ENCODE measurements at regions not wholly inside any gene's neighbourhood (a gene's known extent, or its start where the extent isn't known, plus 50 kb on each side); places are given as distances from the start of the nearest gene placed in this dataset.
"Not testable (repeated sequence)": the region's sequence is repeated elsewhere in the genome, so short reads cannot be mapped to it uniquely, and the experiment has no call there.

DNA sequence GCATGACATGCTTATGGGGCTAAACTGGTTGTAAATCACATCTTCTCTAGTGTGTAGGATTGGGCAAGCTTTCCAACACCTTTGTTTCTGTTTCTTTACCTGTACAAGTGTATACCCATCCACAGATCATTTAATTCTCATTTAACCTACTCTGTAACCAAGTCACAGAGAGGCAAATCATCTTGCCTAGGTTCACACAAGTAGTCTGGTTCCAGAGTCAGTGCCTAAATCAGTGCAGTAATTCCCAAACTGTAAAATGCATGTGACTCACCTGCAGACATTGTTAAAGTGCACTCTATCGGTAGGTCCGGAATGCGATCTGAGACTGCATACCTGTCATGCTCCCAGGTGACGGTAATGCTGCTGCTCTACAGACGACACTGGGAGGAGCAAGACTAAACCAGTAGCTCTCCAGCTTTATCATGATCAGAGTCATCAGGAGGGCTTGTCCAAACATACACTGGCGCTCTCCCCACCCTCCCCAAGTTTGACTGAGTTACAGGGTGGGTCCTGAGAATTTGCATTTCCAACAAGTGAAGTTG lies 107.9 kb upstream of the FREM1 start:
- Mint-ChIP-seq H3K9me3 (no peaks in the 10 kb centered on the region), H3K27ac (no peak overlapping the region), H3K4me3 (no peak overlapping the region), H3K36me3 (ENCODE audit: low read depth) (no peaks in the 10 kb centered on the region), H3K27me3 (ENCODE audit: low read depth) (no peaks in the 10 kb centered on the region), H3K4me1 (ENCODE audit: low read depth) (no peaks in the 10 kb centered on the region)
- CTCF ChIA-PET = no interaction called here
- DNase-seq = no peak
- intact Hi-C loops (cut with micrococcal nuclease) = no loop called here

DNA sequence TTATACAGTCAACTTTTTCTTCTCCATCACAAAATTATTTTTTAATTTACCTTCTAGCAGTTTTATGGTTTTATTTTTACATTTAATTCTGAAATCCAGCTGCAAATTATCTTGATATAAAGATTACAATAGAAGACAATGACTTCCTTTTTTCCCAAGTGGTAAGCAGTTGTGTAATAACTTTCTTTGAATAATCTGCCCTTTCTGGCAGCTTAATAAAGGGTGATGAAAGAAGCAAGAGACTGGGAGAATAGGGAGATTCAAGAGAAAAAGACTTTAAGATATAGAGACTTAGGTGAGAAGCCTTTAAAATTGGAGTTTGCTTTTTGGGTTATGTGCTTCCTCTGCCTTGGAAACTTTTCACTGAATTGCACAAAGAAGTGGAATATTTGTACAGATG lies 100.4 kb upstream of the FREM1 start:
- H3K9me3 Mint-ChIP-seq = no peaks in the 10 kb centered on the region
- no peaks in the 10 kb centered on the region for H3K36me3 Mint-ChIP-seq (ENCODE audit: low read depth)
- DNase-seq = no peak
- H3K27me3 Mint-ChIP-seq (ENCODE audit: low read depth) = no peaks in the 10 kb centered on the region
- no peak overlapping the region for H3K27ac Mint-ChIP-seq
- no peak overlapping the region for H3K4me3 Mint-ChIP-seq
- CTCF ChIA-PET = no interaction called here
- intact Hi-C loops (cut with micrococcal nuclease) = no loop called here
- peaks cover 4% of the 10 kb centered on the region for H3K4me1 Mint-ChIP-seq (ENCODE audit: low read depth)

DNA sequence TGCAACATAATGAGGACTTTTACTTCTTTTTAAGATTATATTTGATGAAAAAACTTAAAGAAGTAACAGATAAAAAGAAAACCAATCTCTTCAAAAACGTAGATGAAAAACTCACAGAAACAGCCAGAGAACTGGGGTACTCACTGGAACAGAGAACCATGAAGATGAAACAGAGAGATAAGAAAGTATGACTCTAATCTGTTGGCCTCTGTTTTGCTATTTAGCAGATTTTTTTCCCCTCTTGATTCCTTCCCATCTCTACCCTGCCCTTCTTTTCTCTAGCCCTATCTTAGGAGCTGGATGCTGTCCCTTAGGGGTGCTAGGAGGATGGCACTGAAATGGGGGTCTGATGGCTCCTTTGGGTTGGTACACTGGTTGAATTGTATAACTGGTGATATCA lies 97.5 kb upstream of the FREM1 start:
- Mint-ChIP-seq H3K4me1 (ENCODE audit: low read depth) (peaks cover 4% of the 10 kb centered on the region), H3K4me3 (no peak overlapping the region), H3K27ac (no peak overlapping the region), H3K27me3 (ENCODE audit: low read depth) (no peaks in the 10 kb centered on the region), H3K36me3 (ENCODE audit: low read depth) (no peaks in the 10 kb centered on the region), H3K9me3 (no peaks in the 10 kb centered on the region)
- CTCF ChIA-PET = no interaction called here
- DNase-seq = no peak
- intact Hi-C loops (cut with micrococcal nuclease) = no loop called here

DNA sequence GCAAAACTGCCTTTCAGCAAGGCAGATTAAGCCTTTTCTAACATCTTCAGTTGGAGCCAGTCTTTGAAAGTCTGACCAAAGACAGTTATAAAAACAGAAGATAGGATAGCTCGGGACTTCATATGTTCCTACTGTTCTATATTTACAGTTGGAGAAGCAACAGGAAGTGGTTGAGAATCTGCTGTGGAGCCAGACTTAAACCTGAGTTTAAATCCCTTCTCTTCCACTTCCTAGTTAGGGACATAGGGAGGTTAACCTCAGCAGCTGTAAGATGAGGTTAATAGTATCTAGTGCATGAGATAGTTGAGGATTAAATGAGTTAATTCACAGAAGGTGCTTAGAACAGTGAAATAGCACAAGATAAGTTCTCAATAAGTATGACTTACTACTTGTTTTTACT lies 84.5 kb upstream of the FREM1 start:
- H3K9me3 Mint-ChIP-seq = peaks cover 2% of the 10 kb centered on the region
- intact Hi-C loops (cut with micrococcal nuclease) = loop anchor here (1.0 to 5.0 kb wide), 5 partner anchors 35 to 518 kb away; partner anchors contain the start of genes PSIP1 and SNAPC3
- H3K36me3 Mint-ChIP-seq (ENCODE audit: low read depth) = no peaks in the 10 kb centered on the region
- DNase-seq = no peak
- peaks cover 28% of the 10 kb centered on the region for H3K4me1 Mint-ChIP-seq (ENCODE audit: low read depth)
- CTCF ChIA-PET = no interaction called here
- H3K27ac Mint-ChIP-seq = no peak overlapping the region
- no peaks in the 10 kb centered on the region for H3K27me3 Mint-ChIP-seq (ENCODE audit: low read depth)
- H3K4me3 Mint-ChIP-seq = no peak overlapping the region

DNA sequence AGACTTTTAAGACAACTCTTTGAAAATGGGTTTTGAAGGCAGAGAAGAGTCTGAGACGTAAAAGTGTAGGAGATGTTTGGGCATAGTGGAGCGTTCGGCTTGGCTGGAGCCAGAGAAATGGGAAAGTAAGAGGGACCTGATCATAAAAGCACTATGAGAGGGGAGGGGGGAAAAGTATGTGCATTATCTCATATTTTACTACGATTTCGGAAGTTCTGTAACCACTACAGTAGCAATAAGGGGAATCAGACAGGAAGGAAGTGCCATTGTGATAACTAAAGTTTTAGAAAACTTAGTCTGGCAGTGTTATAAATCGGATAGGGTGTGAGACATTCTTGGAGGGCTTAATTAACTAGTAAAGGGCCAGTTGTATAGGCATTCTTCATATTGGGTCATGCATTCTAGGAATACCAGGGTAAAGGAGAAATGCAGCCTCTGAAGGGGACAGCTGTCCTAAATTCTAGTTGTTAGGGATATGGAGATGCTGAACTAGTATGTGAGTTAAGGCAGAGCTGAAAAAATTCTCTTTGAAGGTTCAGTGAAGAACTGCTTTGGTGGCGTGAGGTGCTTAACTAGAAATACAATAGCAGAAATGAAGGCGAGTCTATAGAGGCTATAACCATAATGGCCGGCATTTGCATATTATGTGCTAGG lies 83.8 kb upstream of the FREM1 start:
- no peak for DNase-seq
- peak overlapping the region; percentile 74 for H3K27ac Mint-ChIP-seq
- peaks cover 2% of the 10 kb centered on the region for H3K9me3 Mint-ChIP-seq
- H3K27me3 Mint-ChIP-seq (ENCODE audit: low read depth) = no peaks in the 10 kb centered on the region
- peak overlapping the region; percentile 76 for H3K4me3 Mint-ChIP-seq
- peaks cover 28% of the 10 kb centered on the region for H3K4me1 Mint-ChIP-seq (ENCODE audit: low read depth)
- intact Hi-C loops (cut with micrococcal nuclease) = loop anchor here (1.0 to 5.0 kb wide), 6 partner anchors 35 to 671 kb away; partner anchors contain the start of genes CCDC171, PSIP1 and SNAPC3
- CTCF ChIA-PET = no interaction called here
- H3K36me3 Mint-ChIP-seq (ENCODE audit: low read depth) = no peaks in the 10 kb centered on the region

DNA sequence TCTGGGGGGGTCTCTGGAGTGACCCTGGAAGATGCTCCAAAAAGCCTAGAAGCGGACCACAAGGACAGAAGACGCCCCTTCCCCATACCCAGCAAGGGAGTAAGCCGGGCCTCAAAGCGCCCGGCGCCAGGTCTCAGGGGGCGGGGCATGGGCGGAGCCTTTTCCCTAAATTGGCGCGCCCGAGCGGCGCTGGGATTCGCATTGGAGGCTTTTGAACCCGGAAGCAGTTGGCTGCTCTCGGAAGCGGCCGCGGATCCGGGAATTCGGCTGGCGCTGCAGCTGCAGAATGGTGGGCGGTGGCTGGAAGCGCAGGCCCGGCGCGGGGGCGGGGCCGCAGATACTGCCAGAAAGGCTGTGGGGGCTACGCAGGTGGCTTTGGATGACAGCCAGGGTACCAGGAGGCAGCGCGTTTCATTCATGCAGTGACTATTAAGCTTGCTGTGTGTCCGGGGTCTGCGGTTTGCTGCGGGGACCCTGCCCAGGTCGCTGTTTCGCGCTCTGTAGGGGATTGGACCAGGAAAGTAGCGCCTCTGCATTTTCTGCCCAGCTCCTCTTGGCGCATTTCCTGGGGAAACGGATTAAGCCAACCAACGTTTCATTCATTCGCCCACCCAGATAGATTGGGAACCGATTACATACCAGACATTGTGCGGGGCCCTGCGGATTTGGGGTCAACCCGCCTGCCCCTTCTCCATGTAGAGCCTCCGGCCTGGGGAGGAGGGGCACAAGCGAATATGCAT lies 83.0 kb upstream of the FREM1 start:
- Mint-ChIP-seq H3K27ac (peak overlapping the region; percentile 74), H3K4me1 (ENCODE audit: low read depth) (peaks cover 30% of the 10 kb centered on the region), H3K27me3 (ENCODE audit: low read depth) (no peaks in the 10 kb centered on the region), H3K9me3 (peaks cover 2% of the 10 kb centered on the region), H3K36me3 (ENCODE audit: low read depth) (no peaks in the 10 kb centered on the region), H3K4me3 (peak overlapping the region; percentile 76)
- peak; percentile 76 for DNase-seq
- CTCF ChIA-PET = no interaction called here
- intact Hi-C loops (cut with micrococcal nuclease) = loop anchor here (2.0 to 5.0 kb wide), 4 partner anchors 304 to 670 kb away; partner anchors contain the start of genes CCDC171 and PSIP1

DNA sequence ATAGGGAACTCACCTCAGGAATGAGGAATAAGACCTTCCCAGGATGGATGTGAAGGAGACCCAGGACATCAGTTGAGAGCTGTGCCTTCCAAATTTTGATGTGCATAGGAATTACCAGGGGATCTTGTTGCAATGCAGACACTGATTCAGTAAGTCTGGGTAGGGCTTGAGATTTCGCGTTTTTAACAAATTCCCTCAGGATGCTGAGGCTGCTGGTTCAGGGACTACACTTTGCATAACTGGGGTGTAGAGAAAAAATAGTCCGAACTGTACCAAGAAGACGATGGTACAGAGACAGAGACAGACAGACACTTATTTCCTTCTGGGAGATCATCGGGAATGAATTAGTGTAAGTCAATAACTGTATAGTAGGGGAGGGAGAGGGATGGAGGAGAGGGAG lies 82.3 kb upstream of the FREM1 start:
- H3K27me3 Mint-ChIP-seq (ENCODE audit: low read depth) = no peaks in the 10 kb centered on the region
- no peak overlapping the region for H3K27ac Mint-ChIP-seq
- peaks cover 36% of the 10 kb centered on the region for H3K4me1 Mint-ChIP-seq (ENCODE audit: low read depth)
- CTCF ChIA-PET = no interaction called here
- H3K9me3 Mint-ChIP-seq = peaks cover 2% of the 10 kb centered on the region
- H3K36me3 Mint-ChIP-seq (ENCODE audit: low read depth) = no peaks in the 10 kb centered on the region
- intact Hi-C loops (cut with micrococcal nuclease) = loop anchor here (2.0 to 5.0 kb wide), 4 partner anchors 305 to 670 kb away; partner anchors contain the start of genes CCDC171 and PSIP1
- no peak for DNase-seq
- peak overlapping the region; percentile 76 for H3K4me3 Mint-ChIP-seq

DNA sequence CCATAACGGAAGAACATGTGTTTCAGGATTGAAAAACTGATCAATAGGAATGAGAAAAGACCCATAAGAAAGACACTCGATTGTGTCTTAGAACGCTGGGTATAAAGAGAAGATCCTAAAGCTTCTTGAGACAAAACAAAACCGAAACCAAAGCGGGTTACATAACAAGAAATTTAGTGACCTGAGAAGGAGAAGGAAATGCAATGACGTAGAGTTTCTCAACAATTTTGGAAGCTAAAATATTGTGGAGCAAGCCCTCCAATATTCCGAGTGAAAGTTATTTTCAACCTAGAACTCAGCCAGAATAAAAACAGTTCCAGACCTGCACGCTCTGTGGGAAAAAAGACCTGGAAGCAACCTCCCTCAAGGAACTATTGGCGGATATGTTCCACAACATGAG lies 81.9 kb upstream of the FREM1 start:
- intact Hi-C loops (cut with micrococcal nuclease) = loop anchor here (2.0 to 5.0 kb wide), 4 partner anchors 305 to 669 kb away; partner anchors contain the start of genes CCDC171 and PSIP1
- peak overlapping the region; percentile 76 for H3K4me3 Mint-ChIP-seq
- H3K9me3 Mint-ChIP-seq = peaks cover 2% of the 10 kb centered on the region
- DNase-seq = no peak
- H3K27me3 Mint-ChIP-seq (ENCODE audit: low read depth) = no peaks in the 10 kb centered on the region
- CTCF ChIA-PET = no interaction called here
- H3K4me1 Mint-ChIP-seq (ENCODE audit: low read depth) = peaks cover 36% of the 10 kb centered on the region
- no peaks in the 10 kb centered on the region for H3K36me3 Mint-ChIP-seq (ENCODE audit: low read depth)
- no peak overlapping the region for H3K27ac Mint-ChIP-seq

DNA sequence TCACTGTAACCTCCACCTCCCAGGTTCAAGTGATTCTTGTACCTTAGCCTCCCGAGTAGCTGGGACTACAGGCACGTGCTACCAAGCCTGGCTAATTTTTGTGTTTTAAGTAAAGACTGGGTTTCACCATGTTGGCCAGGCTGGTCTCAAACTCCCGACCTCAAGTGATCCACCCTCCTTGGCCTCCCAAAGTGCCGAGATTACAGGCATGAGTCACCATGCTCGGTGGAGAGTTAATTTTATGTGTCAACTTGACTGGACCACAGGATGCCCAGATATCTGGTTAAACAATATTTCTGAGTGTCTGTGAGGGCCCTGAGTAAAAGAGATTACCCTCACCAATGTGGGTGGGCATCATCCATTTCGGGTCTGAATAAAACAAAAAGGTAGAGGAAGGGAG lies 80.4 kb upstream of the FREM1 start:
- H3K27me3 Mint-ChIP-seq (ENCODE audit: low read depth); H3K27ac Mint-ChIP-seq; H3K36me3 Mint-ChIP-seq (ENCODE audit: low read depth); CTCF ChIA-PET; DNase-seq; H3K9me3 Mint-ChIP-seq; H3K4me3 Mint-ChIP-seq: not testable (repeated sequence)
- intact Hi-C loops (cut with micrococcal nuclease) = loop anchor here (5.0 kb wide), 2 partner anchors 307 to 522 kb away; partner anchors contain the start of gene PSIP1
- peaks cover 36% of the 10 kb centered on the region for H3K4me1 Mint-ChIP-seq (ENCODE audit: low read depth)

DNA sequence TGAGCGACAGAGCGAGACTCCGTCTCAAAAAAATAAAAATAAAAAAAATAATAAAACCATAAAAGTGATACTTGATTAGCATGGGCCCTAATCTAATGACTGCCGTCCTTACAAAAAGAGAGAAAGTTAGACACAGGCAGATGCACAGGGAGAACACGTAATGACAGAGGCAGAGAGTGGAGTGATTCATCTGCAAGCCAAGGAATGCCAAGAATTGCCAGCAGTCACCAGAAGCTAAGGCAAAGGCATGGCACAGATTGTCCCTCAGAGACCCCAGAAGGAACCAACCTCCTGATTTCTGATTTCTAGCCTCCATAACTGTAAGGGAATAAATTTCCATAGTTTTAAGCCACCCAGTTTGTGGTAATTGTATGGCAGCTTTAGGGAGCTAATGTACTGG lies 79.6 kb upstream of the FREM1 start:
- Mint-ChIP-seq H3K27ac (no peak overlapping the region), H3K4me1 (ENCODE audit: low read depth) (peaks cover 36% of the 10 kb centered on the region), H3K9me3 (peaks cover 2% of the 10 kb centered on the region), H3K27me3 (ENCODE audit: low read depth) (no peaks in the 10 kb centered on the region), H3K36me3 (ENCODE audit: low read depth) (no peaks in the 10 kb centered on the region), H3K4me3 (no peak overlapping the region)
- CTCF ChIA-PET = no interaction called here
- no peak for DNase-seq
- intact Hi-C loops (cut with micrococcal nuclease) = loop anchor here (5.0 kb wide), 2 partner anchors 307 to 522 kb away; partner anchors contain the start of gene PSIP1

DNA sequence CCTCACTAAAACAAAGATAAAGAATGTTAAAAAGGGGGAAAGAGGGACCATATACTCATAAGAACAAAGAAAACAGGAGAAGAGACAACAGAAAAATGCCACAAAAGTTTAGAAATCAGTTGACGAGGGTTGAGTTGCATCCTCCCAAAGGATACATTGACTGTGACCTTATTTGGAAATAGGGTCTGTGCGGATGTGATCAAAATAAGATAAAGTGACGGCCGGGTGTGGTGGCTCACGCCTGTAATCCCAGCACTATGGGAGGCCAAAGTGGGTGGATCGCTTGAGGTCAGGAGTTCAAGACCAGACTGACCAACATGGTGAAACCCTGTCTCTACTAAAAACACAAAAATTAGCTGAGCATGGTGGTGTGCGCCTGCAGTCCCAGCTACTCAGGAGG lies 79.1 kb upstream of the FREM1 start:
- intact Hi-C loops (cut with micrococcal nuclease); DNase-seq; CTCF ChIA-PET: not testable (repeated sequence)

DNA sequence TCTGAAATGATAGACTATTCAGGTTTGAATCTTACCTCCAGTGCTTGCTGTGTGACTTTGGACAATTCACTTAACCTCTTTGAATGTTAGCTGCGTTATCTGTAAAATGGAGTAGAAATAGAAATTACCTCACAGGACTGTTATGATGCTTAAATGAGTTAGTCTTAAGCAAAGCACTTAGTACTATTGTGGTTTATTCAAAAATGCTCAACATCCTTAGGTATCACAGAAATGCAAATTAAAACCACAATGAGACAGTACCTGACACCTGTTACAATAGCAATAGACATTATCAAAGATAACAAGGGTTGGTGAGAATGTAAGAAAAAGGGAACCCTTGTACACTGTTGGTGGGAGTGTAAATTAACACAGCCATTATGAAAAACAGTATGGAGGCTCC lies 77.6 kb upstream of the FREM1 start:
- CTCF ChIA-PET = no interaction called here
- DNase-seq = no peak
- Mint-ChIP-seq H3K4me1 (ENCODE audit: low read depth) (peaks cover 20% of the 10 kb centered on the region), H3K4me3 (no peak overlapping the region), H3K27ac (no peak overlapping the region), H3K36me3 (ENCODE audit: low read depth) (no peaks in the 10 kb centered on the region), H3K9me3 (peaks cover 2% of the 10 kb centered on the region), H3K27me3 (ENCODE audit: low read depth) (no peaks in the 10 kb centered on the region)
- intact Hi-C loops (cut with micrococcal nuclease) = no loop called here

More for the DNA sequence above, 79.1 kb upstream of the FREM1 start:
- not testable (repeated sequence) for H3K27ac Mint-ChIP-seq; H3K9me3 Mint-ChIP-seq; H3K27me3 Mint-ChIP-seq (ENCODE audit: low read depth); H3K36me3 Mint-ChIP-seq (ENCODE audit: low read depth); H3K4me3 Mint-ChIP-seq
- peaks cover 31% of the 10 kb centered on the region for H3K4me1 Mint-ChIP-seq (ENCODE audit: low read depth)
